Ishikawa (cell line): ENCODE measurements at regions not wholly inside any gene's neighbourhood (a gene's known extent, or its start where the extent isn't known, plus 50 kb on each side); places are given as distances from the start of the nearest gene placed in this dataset.

Experiments
- CEBPB ChIP-seq: IDR thresholded peaks from 2 replicates; pipeline ENCODE4 v1.6.1; 2012
- EGR1 ChIP-seq: IDR thresholded peaks from 2 replicates; pipeline ENCODE4 v1.6.1; 2012
- EP300 ChIP-seq: IDR thresholded peaks from 2 replicates; pipeline ENCODE4 v1.6.1; 2012; ENCODE audit warnings: borderline replicate concordance
- FOXM1 ChIP-seq: IDR thresholded peaks from 2 replicates; pipeline ENCODE4 v1.6.1; 2012; ENCODE audit warnings: low read depth, borderline replicate concordance
- RAD21 ChIP-seq: IDR thresholded peaks from 2 replicates; pipeline ENCODE4 v1.6.1; 2012; ENCODE audit warnings: low read depth
- REST ChIP-seq: IDR thresholded peaks from 2 replicates; pipeline ENCODE4 v1.6.1; 2012; ENCODE audit warnings: low read depth, mild to moderate bottlenecking
- TAF1 ChIP-seq: IDR thresholded peaks from 2 replicates; pipeline ENCODE4 v1.6.1; 2012; ENCODE audit warnings: low read depth, mild to moderate bottlenecking
- TCF12 ChIP-seq: IDR thresholded peaks from 2 replicates; pipeline ENCODE4 v1.6.1; 2012; ENCODE audit warnings: low read depth
- TEAD4 ChIP-seq: IDR thresholded peaks from 2 replicates; pipeline ENCODE4 v1.6.1; 2012
- USF1 ChIP-seq: IDR thresholded peaks from 2 replicates; pipeline ENCODE4 v1.6.1; 2012
- YY1 ChIP-seq: IDR thresholded peaks from 2 replicates; pipeline ENCODE4 v1.6.1; 2012; ENCODE audit warnings: low read depth
- ZBTB7A ChIP-seq: IDR thresholded peaks from 2 replicates; pipeline ENCODE4 v1.6.1; 2012; ENCODE audit warnings: low read depth
- TF ChIP-seq, protein P1 (sequence below): IDR thresholded peaks from 2 replicates; pipeline ENCODE4 v1.6.1; 2012

GRCh38 chr1:238296371-238296770 lies 405.6 kb upstream of the ZP4 start:
- TF ChIP-seq EP300 (no peak), YY1 (no peak), CEBPB (no peak), TCF12 (no peak), FOXM1 (no peak), REST (no peak), TEAD4 (no peak), TAF1 (no peak), RAD21 (no peak), ZBTB7A (no peak), EGR1 (no peak), USF1 (no peak)
- TF ChIP-seq, protein P1, sequence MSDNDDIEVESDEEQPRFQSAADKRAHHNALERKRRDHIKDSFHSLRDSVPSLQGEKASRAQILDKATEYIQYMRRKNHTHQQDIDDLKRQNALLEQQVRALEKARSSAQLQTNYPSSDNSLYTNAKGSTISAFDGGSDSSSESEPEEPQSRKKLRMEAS: no peak
